GDM1 (cell line): ENCODE measurements at regions not wholly inside any gene's neighbourhood (a gene's known extent, or its start where the extent isn't known, plus 50 kb on each side); places are given as distances from the start of the nearest gene placed in this dataset.

ENCODE experiments used
- DNase-seq: peaks from one replicate; lab custom pipeline; 2025; lab: John Stamatoyannopoulos, UW

GRCh38 chr18:70457788-70458187, 168.9 kb downstream of the SOCS6 start:
- DNase-seq: no peak

DNA sequence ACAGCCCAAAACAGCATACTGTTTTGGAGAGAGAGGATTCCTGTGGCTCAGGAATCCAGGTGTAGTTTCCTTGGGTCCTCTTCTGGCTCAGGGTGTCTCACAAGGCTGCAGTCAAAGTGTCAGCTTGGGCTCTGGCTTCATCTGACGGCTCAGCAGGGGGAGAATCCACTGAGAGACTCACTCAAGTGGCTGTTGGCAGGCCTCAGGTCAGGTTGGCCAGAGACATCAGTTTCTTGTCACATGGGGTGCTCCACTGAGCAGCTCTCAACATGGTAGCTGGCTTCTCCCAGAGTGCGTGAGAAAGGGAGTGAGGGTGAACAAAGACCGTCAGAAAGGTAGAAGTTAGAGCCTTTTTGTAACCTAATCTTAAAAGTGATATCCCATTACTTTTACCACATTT, 168.4 kb downstream of the SOCS6 start:
- DNase-seq: no peak

GRCh38 chr18:70456376-70456775, 167.5 kb downstream of the SOCS6 start:
- no peak for DNase-seq

GRCh38 chr18:70455731-70456130, 166.9 kb downstream of the SOCS6 start:
- no peak for DNase-seq

- peak; percentile 30 for DNase-seq
Observed at GRCh38 chr18:70454704-70455322, 166.0 kb downstream of the SOCS6 start.

- DNase-seq: no peak
Observed at GRCh38 chr18:70453058-70453775, 164.4 kb downstream of the SOCS6 start.

- no peak for DNase-seq
Observed at GRCh38 chr18:70452501-70452900, 163.7 kb downstream of the SOCS6 start.

DNA sequence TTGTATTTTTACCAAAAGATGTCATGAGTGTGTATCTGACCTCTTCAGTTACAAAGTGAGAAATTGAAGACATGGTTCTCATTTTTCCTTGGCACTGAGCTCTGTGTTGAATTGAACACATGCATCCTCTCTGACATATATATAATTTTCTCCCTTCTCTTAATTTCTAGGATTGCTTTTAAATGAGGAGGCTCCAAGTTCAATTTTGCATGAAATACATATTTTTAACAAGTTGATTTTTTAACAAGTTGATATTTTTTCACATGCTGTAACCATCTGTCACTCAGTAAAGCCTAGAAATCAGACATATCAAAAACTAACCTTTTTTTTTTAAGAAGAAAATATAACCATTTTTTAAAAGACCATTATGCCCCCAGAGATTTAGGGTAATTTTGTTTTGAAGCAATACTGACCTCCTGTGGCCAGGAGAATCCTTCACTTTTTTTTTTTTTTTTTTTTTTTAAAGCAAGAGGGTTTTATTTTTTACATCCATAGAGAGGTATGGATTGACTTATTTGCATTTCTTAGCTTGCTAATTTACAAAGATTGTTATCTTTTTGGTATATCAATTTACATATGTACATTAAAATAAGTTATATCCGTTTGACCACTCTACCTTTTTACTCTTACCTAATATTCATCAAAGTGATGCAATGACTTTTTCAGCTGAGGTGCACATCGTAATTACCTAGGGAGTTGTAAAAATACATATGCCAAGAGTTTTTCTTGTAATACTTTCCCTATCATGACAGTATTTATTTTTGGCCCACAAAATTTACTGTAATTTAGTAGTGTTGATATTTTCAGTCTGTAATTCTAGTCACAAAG, 161.8 kb downstream of the SOCS6 start:
- no peak for DNase-seq

DNA sequence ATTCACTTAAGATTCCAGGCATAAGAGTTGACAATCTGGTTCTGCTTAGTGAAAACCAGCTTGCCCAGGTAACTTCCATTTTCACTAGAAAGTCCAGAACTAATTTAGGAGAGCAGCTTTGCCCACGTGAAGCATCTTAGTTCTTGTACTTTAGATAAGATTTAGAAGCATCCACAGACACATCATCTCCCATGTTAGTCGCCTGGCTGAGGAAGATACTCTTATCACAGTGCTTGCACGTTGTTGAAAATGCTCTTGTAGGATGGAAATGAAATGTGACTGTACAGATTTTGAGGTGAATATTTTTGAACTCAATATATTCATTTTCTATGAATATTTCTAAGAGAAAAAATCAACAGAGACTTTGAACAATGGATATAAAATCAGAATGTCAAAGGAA, 159.7 kb downstream of the SOCS6 start:
- no peak for DNase-seq

- DNase-seq: no peak
Observed at GRCh38 chr18:70446063-70446462, 157.2 kb downstream of the SOCS6 start.

DNA sequence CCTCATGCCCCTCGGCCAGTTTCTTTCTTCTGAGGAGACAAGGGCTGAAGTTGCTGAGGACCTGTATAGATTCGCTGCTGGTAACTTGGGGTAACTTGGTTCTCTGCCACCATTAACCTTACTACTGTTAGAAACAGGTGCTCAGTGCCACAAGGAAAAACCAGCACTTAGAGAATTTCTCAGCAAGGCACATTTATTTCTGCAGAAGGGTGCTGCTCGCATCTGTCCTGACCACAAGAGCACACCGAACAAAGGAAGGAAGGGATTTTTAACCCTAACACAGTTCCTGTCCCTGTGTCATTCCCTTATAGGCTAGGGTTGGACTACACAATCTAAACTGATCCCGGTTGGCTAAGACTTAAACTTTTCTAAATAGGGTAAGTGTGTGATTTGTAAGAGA, 154.1 kb downstream of the SOCS6 start:
- no peak for DNase-seq

- no peak for DNase-seq
Observed at GRCh38 chr18:70432804-70433400, 144.1 kb downstream of the SOCS6 start.

DNA sequence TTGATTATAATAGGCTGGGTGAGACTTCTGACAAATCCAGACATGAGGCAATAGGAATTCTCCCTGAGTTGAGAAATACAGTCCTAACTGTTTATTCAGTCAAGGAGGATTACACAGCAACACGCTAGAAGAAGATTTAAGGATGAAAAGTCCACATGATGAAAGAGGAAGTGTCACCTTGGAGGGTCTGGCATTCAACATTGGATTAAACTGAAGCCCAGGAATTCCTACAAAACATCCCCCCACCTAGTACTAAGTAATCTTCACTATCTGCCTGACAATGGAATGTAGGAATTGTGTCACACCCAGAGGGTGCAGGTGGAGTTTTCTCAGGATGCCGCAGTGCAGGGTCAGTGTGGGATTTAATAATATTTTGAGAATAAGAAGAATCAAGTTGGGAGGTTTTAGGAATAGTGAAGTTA, 142.4 kb downstream of the SOCS6 start:
- no peak for DNase-seq

- no peak for DNase-seq
Observed at GRCh38 chr18:70430501-70431173, 141.8 kb downstream of the SOCS6 start.

DNA sequence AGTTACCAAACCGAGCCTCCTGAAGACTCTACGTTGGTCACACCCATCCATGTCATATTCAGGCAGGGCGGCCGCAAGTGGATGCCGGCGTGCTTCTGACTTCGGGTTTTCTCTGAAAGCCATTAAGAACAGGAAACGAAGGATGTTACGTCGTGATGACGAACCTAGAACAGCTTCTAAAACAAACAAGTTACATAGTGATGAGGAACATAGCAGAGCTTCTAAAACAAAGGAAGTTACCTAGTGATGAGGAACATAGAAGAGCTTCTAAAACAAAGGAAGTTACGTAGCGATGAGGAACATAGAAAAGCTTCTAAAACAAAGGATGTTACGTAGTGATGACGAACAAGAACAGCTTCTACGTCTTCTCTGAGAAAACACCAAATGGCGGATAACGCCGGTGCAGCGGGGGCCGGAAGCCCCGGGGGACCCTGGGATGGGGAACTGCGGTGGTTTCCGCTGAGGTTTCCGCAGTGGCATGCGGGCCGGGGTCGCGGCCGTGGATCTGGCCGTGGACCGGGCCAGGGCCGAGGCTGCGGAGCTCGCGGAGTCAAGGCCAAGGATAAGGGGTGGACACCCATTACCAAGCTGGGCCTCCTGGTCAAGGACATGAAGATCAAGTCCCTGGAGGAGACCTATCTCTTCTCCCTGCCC, 141.1 kb downstream of the SOCS6 start:
- no peak for DNase-seq

- no peak for DNase-seq
Observed at GRCh38 chr18:70428439-70428838, 139.6 kb downstream of the SOCS6 start.

- DNase-seq: no peak
Observed at GRCh38 chr18:70426818-70427217, 138.0 kb downstream of the SOCS6 start.

- no peak for DNase-seq
Observed at GRCh38 chr18:70425236-70425635, 136.4 kb downstream of the SOCS6 start.

GRCh38 chr18:70423988-70424387, 135.1 kb downstream of the SOCS6 start:
- no peak for DNase-seq

DNA sequence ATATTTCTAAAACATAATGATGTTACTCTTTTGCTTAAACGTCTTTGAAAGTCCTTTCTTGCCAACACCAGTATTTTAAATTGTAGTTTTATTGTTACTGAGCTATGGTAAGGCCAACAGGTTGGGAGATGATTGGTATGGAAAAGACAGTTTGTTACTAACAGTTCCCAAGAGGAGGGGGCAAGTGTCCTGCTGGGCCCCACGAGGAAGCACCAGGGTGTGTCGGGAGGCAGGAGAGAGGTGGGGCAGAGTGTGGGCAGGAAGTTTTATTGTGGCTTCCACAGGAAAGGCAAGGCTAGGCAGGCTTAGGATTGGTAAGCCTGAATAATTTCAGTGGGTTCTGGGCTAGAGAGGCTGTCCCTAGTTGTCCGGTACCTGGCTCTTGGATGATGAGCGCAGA, 134.3 kb downstream of the SOCS6 start:
- DNase-seq: no peak

- DNase-seq: no peak
Observed at GRCh38 chr18:70422391-70422965, 133.6 kb downstream of the SOCS6 start.
